Stomach (tissue), 8 donors: ENCODE measurements at regions not wholly inside any gene's neighbourhood (a gene's known extent, or its start where the extent isn't known, plus 50 kb on each side); places are given as distances from the start of the nearest gene placed in this dataset.

Experiments
- DNase-seq, 2 donors: peaks; one replicate each; pipeline versions ENCODE4 v3.0.0 to v3.0.0-alpha.2; 2013 to 2019
- H3K27ac ChIP-seq, 5 donors: fragments of 200-600 bp in 4 of 5; sonication (generic) in 4 of 5; one replicate each; pipeline ENCODE4 v1.5.1; 2013 to 2019; ENCODE audit warnings: mild to moderate bottlenecking in 1 of 5, moderate library complexity in 1 of 5
- H3K27me3 ChIP-seq, 3 donors: fragments of 200-600 bp; sonication (generic); one replicate each; pipeline ENCODE4 v1.5.1; 2017 to 2019; ENCODE audit warnings: mixed run types in 1 of 3
- H3K36me3 ChIP-seq, 4 donors: fragments of 200-600 bp; sonication (generic); 1 replicate in 3 of 4; 2 replicates in 1 of 4; pipeline ENCODE4 v1.5.1; 2016 to 2019
- H3K4me1 ChIP-seq, 4 donors: fragments of 200-600 bp; sonication (generic); one replicate each; pipeline ENCODE4 v1.5.1; 2016 to 2019
- H3K4me3 ChIP-seq, 4 donors: fragments of 200-600 bp; sonication (generic) in 3 of 4; one replicate each; pipeline ENCODE4 v1.5.1; 2016 to 2019; ENCODE audit warnings: mild to moderate bottlenecking in 1 of 4
- H3K9me3 ChIP-seq, 4 donors: fragments of 200-600 bp; sonication (generic); one replicate each; pipeline ENCODE4 v1.5.1; 2016 to 2019
- EP300 ChIP-seq: sonication (generic); formaldehyde crosslinking; IDR thresholded peaks from one replicate; pipeline ENCODE4 v1.6.1; 2017; ENCODE audit warnings: antibody characterized with exemption
- POLR2A ChIP-seq, 4 donors: fragments of 450-650 bp; IDR thresholded peaks; one replicate each; pipeline ENCODE4 v1.6.1; 2016; ENCODE audit warnings: antibody characterized with exemption in 4 of 4, control low read depth in 2 of 4, mild to moderate bottlenecking in 1 of 4, moderate library complexity in 1 of 4
- POLR2AphosphoS5 ChIP-seq, 3 donors: sonication (generic); formaldehyde crosslinking; IDR thresholded peaks; one replicate each; pipeline ENCODE4 v1.6.1; 2016; ENCODE audit warnings: antibody characterized with exemption in 3 of 3
- WGBS, 5 donors: extraction: QIAGEN DNeasy Blood & Tissue Kit in 3 of 5; methylation state at CpG; one replicate each; pipeline versions ENCODE4 v1.1.5 to v1.1.7; 2013 to 2018; 5-methylcytosine and 5-hydroxymethylcytosine counted together
- intact Hi-C: fragments of 100-400 bp; cut with DNase I; formaldehyde crosslinking; loops from one replicate; pipeline ENCODE4 v1.15.1; 2023; ENCODE audit warnings: low total_unique reads
- TF ChIP-seq, protein P1 (sequence below), 7 experiments: fragments of 450-650 bp in 4 of 7; fragments of 200-600 bp in 3 of 7; sonication (generic) in 3 of 7; IDR thresholded peaks; one replicate each; pipeline ENCODE4 v1.5.1; 2016 to 2019; ENCODE audit warnings: antibody characterized with exemption in 7 of 7, control low read depth in 2 of 7, mild to moderate bottlenecking in 1 of 7
- donor health status: healthy with polysubstance abuse.
- donor health status: Bipolar disorder and iron deficiency.
- donor health status: healthy.

GRCh38 chr13:70729369-70729768, 621.1 kb upstream of the KLHL1 start:
- Histone ChIP-seq H3K27ac (no peak overlapping the region), H3K36me3 (no peaks in the 10 kb centered on the region), H3K4me1 (no peaks in the 10 kb centered on the region), H3K27me3 (no peaks in the 10 kb centered on the region), H3K9me3 (no peaks in the 10 kb centered on the region), H3K4me3 (no peak overlapping the region)
- DNase-seq = no peak
- WGBS, 5 donors = 51 to 93% (median 77%) methylated on average over 2 of the region's 2 CpGs
- no peak for TF ChIP-seq POLR2AphosphoS5 (IDR thresholded peaks at IDR 0.05)
- TF ChIP-seq POLR2A (IDR thresholded peaks at IDR 0.05) = no peak
- TF ChIP-seq, protein P1, sequence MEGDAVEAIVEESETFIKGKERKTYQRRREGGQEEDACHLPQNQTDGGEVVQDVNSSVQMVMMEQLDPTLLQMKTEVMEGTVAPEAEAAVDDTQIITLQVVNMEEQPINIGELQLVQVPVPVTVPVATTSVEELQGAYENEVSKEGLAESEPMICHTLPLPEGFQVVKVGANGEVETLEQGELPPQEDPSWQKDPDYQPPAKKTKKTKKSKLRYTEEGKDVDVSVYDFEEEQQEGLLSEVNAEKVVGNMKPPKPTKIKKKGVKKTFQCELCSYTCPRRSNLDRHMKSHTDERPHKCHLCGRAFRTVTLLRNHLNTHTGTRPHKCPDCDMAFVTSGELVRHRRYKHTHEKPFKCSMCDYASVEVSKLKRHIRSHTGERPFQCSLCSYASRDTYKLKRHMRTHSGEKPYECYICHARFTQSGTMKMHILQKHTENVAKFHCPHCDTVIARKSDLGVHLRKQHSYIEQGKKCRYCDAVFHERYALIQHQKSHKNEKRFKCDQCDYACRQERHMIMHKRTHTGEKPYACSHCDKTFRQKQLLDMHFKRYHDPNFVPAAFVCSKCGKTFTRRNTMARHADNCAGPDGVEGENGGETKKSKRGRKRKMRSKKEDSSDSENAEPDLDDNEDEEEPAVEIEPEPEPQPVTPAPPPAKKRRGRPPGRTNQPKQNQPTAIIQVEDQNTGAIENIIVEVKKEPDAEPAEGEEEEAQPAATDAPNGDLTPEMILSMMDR (IDR thresholded peaks at IDR 0.05) = no peak
- TF ChIP-seq EP300 = no peak
- intact Hi-C loops = no loop called here

GRCh38 chr13:70723732-70724131, 615.5 kb upstream of the KLHL1 start:
- Histone ChIP-seq H3K36me3 (no peaks in the 10 kb centered on the region), H3K27ac (no peak overlapping the region), H3K4me1 (no peaks in the 10 kb centered on the region), H3K27me3 (no peaks in the 10 kb centered on the region), H3K9me3 (no peaks in the 10 kb centered on the region), H3K4me3 (no peak overlapping the region)
- WGBS, 5 donors = 48 to 67% (median 51%) methylated on average over 1 of the region's 1 CpG
- peak in 1 of 2 donors; percentile 44 for DNase-seq
- TF ChIP-seq, protein P1 (IDR thresholded peaks at IDR 0.05) = no peak
- no peak for TF ChIP-seq EP300
- TF ChIP-seq POLR2A (IDR thresholded peaks at IDR 0.05) = no peak
- no peak for TF ChIP-seq POLR2AphosphoS5 (IDR thresholded peaks at IDR 0.05)
- intact Hi-C loops = no loop called here

- H3K4me1 ChIP-seq = no peaks in the 10 kb centered on the region
- no peak for TF ChIP-seq POLR2AphosphoS5 (IDR thresholded peaks at IDR 0.05)
- TF ChIP-seq, protein P1 (IDR thresholded peaks at IDR 0.05) = no peak
- no peak for TF ChIP-seq EP300
- TF ChIP-seq POLR2A (IDR thresholded peaks at IDR 0.05) = no peak
- no peaks in the 10 kb centered on the region for H3K36me3 ChIP-seq
- H3K27me3 ChIP-seq = no peaks in the 10 kb centered on the region
- H3K27ac ChIP-seq = no peak overlapping the region
- no peaks in the 10 kb centered on the region for H3K9me3 ChIP-seq
- DNase-seq = no peak
- WGBS, 5 donors = 29 to 31% (median 30%) methylated on average over 1 of the region's 1 CpG
- no peak overlapping the region for H3K4me3 ChIP-seq
- intact Hi-C loops = no loop called here
These were observed 612.1 kb upstream of the KLHL1 start for GRCh38 chr13:70720386-70720785.

DNA sequence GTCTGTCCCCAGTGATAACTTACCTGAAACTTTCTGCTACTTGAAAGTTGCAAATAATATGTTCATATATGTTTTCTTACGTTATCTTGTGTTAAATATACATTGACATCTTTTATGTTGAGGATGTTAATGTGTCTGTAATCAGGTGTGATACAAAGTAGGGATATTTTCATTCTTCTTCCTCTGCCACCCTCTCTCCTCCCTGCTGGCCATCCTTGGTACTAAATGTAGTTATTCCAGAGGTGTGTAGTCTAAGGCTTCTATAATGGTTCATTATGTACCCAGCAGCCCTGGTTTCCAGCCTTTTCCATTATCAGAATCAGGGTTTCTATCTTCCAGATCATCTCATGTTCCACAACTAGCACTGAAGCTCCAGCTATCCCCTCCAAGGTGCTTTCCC, 606.7 kb upstream of the KLHL1 start:
- no peaks in the 10 kb centered on the region for H3K9me3 ChIP-seq
- no peaks in the 10 kb centered on the region for H3K27me3 ChIP-seq
- intact Hi-C loops = no loop called here
- no peak overlapping the region for H3K4me3 ChIP-seq
- H3K36me3 ChIP-seq = no peaks in the 10 kb centered on the region
- WGBS, 5 donors = 80 to 88% (median 85%) methylated on average over 1 of the region's 1 CpG
- no peak for TF ChIP-seq EP300
- TF ChIP-seq POLR2A (IDR thresholded peaks at IDR 0.05) = no peak
- no peak for TF ChIP-seq POLR2AphosphoS5 (IDR thresholded peaks at IDR 0.05)
- TF ChIP-seq, protein P1 (IDR thresholded peaks at IDR 0.05) = no peak
- H3K4me1 ChIP-seq = no peaks in the 10 kb centered on the region
- no peak overlapping the region for H3K27ac ChIP-seq
- DNase-seq = no peak
